ENCODE measurements at regions not wholly inside any gene's neighbourhood (a gene's known extent, or its start where the extent isn't known, plus 50 kb on each side); places are given as distances from the start of the nearest gene placed in this dataset.

DNA sequence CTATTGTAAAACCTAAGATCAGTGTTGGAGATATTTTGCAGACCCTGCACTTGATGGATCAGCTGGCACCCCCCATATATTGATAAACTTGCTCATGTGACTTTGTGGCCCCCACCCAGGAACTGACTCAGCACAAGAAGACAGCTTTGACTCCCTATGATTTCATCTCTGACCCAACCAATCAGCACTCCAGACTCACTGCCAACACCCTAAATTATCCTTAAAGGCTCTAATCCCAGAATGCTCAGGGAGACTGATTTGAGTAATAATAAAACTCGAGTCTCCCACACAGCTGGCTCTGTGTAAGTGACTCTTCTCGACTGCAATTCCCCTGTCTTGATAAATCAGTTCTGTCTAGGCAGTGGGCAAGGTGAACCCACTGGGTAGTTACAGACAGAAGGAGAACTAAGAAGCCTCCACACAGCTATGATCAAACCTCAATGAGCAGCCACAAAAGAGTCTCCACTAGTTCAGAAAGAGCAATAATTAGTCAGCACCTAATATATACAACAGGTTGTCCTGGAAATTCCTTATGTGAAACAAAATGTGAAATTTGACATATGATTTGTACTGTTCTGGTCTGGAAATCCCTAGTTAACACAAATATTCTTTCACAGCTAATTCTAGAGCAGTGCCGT is 52.2 kb downstream of the ACTL7B start:
- Mint-ChIP-seq H3K4me3 (no peak overlapping the region), H3K9me3 (ENCODE audit: low read depth) (no peaks in the 10 kb centered on the region), H3K27ac (no peak overlapping the region), H3K4me1 (ENCODE audit: low read depth) (no peaks in the 10 kb centered on the region), H3K27me3 (peaks cover 3% of the 10 kb centered on the region), H3K36me3 (no peaks in the 10 kb centered on the region)

GRCh38 chr9:108802967-108803366 is 52.8 kb downstream of the ACTL7B start:
- peaks cover 3% of the 10 kb centered on the region for H3K27me3 Mint-ChIP-seq
- H3K4me3 Mint-ChIP-seq: no peak overlapping the region
- H3K36me3 Mint-ChIP-seq: no peaks in the 10 kb centered on the region
- no peak overlapping the region for H3K27ac Mint-ChIP-seq
- H3K9me3 Mint-ChIP-seq (ENCODE audit: low read depth): no peaks in the 10 kb centered on the region
- no peaks in the 10 kb centered on the region for H3K4me1 Mint-ChIP-seq (ENCODE audit: low read depth)

DNA sequence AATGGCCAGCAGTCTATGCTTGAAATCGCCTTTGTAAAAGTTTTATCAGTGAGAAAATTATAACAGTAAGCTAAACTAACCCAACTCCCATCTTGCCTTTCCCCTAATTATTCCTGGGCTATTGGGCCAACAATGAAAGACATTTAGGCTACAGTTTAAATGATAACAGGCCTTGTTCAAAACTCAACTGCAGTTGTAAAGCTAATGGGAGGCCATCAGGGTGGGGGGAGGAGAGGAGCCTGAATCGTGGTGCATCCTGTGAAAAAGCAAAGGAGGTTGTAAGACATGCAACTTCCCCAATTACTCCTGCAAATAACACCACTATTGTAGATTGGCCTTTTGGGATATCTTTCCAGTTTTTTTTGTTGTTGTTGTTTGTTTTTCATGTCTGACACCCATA is 53.8 kb downstream of the ACTL7B start:
- H3K4me1 Mint-ChIP-seq (ENCODE audit: low read depth): no peaks in the 10 kb centered on the region
- H3K4me3 Mint-ChIP-seq: no peak overlapping the region
- no peaks in the 10 kb centered on the region for H3K9me3 Mint-ChIP-seq (ENCODE audit: low read depth)
- H3K36me3 Mint-ChIP-seq: no peaks in the 10 kb centered on the region
- H3K27me3 Mint-ChIP-seq: peaks cover 3% of the 10 kb centered on the region
- H3K27ac Mint-ChIP-seq: no peak overlapping the region

DNA sequence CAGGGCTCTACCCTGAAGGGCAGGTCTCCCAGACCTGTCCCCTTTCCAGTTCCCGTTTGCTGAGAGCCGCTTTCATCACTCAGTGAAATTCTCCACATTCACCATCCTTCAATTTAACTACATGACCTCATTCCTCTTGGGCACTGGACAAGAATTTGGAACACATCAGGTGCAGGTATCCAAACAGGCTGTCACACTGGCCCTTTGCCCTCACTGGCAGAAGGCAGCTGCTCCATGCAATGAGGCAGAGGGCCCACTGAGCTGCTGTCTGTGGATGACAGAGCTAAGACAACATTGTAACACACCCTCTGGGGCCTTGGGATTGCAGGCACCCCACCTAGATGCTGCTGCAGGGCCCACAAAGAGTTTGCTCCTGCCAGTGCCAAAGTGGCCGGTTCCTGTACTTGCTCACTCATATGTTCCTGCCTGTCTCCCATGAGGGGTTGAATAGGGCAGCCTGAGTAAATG is 55.1 kb downstream of the ACTL7B start:
- Mint-ChIP-seq H3K36me3 (no peaks in the 10 kb centered on the region), H3K27ac (no peak overlapping the region), H3K4me3 (no peak overlapping the region), H3K4me1 (ENCODE audit: low read depth) (no peaks in the 10 kb centered on the region), H3K9me3 (ENCODE audit: low read depth) (no peaks in the 10 kb centered on the region), H3K27me3 (peaks cover 3% of the 10 kb centered on the region)

- H3K27ac Mint-ChIP-seq: no peak overlapping the region
- no peaks in the 10 kb centered on the region for H3K36me3 Mint-ChIP-seq
- H3K4me1 Mint-ChIP-seq (ENCODE audit: low read depth): no peaks in the 10 kb centered on the region
- peaks cover 3% of the 10 kb centered on the region for H3K9me3 Mint-ChIP-seq (ENCODE audit: low read depth)
- no peak overlapping the region for H3K4me3 Mint-ChIP-seq
- peaks cover 2% of the 10 kb centered on the region for H3K27me3 Mint-ChIP-seq
Observed at GRCh38 chr9:108793573-108793972, 62.2 kb downstream of the ACTL7B start.

DNA sequence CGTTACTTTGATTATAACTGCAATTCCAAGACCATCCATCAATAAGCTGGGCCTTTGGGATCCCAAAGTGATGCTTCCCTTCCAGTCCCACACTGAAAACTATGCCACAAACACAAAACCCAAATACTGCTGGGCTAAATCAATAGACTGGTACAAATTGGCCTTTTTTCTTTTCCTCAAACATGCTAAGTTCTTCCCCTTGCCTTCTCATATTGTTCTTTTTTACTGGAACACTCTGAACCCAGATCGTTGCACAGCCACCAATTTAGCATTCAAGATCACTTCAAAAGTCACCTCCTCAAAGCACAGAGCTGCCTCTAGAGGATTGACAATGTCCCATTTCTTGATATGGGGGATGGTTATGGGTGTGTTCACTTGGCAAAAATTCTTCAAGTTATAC is 66.0 kb downstream of the ACTL7B start:
- Mint-ChIP-seq H3K4me3 (no peak overlapping the region), H3K27me3 (peaks cover 4% of the 10 kb centered on the region), H3K36me3 (no peaks in the 10 kb centered on the region), H3K4me1 (ENCODE audit: low read depth) (no peaks in the 10 kb centered on the region), H3K9me3 (ENCODE audit: low read depth) (no peaks in the 10 kb centered on the region), H3K27ac (no peak overlapping the region)

DNA sequence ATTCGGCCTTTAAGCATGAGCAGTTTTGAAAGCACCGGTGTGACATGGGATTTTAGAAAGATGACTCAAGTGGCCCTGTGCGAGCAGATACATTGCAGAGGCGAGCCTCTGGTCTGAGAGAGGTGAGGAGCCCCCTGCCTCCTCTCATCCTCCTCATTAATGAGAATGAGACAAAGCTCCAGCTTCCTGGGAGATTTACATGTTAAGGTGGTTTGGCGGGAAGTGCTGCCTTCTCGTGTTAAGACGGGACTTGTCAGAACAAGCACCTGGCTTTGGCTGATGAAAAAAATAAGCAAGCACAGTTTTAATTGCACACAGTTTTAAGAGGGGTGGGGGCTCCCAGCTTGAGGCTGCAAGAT is 68.1 kb downstream of the ACTL7B start:
- no peak overlapping the region for H3K4me3 Mint-ChIP-seq
- no peaks in the 10 kb centered on the region for H3K36me3 Mint-ChIP-seq
- no peaks in the 10 kb centered on the region for H3K4me1 Mint-ChIP-seq (ENCODE audit: low read depth)
- no peak overlapping the region for H3K27ac Mint-ChIP-seq
- H3K9me3 Mint-ChIP-seq (ENCODE audit: low read depth): no peaks in the 10 kb centered on the region
- H3K27me3 Mint-ChIP-seq: peaks cover 7% of the 10 kb centered on the region

DNA sequence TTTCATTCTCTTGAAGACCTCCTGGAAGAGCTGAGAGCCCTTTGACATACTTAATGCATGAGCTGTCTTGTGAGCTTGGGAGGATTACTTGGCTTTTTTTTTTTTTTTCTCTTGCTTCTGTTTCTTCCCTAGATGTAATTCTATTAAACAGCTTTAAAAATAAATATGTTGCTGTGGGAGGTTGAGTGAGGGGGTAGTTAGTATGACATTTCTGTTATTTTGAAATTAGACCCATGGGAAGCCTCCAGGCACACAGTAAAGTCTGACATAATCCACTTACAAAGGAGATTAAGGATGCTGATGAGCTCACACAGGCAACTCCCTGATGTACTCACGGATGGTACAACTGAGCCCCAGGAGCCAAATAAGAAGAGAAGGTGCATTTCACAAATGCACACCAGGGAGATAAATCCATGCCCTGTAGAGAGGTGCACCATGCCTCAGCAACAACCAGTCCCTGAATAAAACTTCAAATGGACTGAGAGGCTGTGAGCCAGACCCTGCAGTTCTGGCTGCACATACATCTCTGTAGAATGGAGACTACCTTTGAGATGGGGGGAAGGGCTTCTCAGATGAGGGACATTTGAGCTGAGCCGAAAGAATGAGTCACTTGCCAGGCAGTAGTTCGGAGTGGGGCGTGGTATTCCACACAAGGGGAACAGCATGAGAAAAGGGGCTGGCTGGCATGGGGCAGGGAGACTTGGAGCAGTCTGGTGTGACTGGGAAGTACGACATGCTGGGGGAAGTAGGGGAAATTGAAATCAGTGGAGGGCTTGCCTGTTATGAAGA is 68.7 kb downstream of the ACTL7B start:
- Mint-ChIP-seq H3K27ac (no peak overlapping the region), H3K9me3 (ENCODE audit: low read depth) (no peaks in the 10 kb centered on the region), H3K27me3 (peaks cover 9% of the 10 kb centered on the region), H3K4me3 (no peak overlapping the region), H3K36me3 (no peaks in the 10 kb centered on the region), H3K4me1 (ENCODE audit: low read depth) (no peaks in the 10 kb centered on the region)

DNA sequence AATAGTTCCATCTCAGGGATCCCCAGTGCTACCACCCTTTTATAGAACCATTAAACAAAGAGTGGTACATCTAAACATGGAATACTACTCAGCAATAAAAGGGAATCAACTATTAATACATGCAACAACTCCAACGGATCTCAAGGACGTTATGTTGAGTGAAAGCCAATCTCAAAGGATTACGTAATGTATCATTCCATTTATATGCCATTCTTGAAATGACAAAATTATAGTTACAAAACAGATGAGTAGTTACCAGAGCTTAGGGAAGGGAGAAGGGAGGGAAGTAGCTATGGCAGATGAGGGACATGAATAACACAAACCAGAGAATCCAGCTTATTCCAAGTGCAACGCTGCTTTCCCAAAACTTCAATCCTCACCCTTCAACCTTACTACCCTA is 69.5 kb downstream of the ACTL7B start:
- Mint-ChIP-seq H3K27ac (no peak overlapping the region), H3K36me3 (no peaks in the 10 kb centered on the region), H3K9me3 (ENCODE audit: low read depth) (no peaks in the 10 kb centered on the region), H3K27me3 (peaks cover 12% of the 10 kb centered on the region), H3K4me3 (no peak overlapping the region), H3K4me1 (ENCODE audit: low read depth) (no peaks in the 10 kb centered on the region)

GRCh38 chr9:108784998-108785397 is 70.8 kb downstream of the ACTL7B start:
- Mint-ChIP-seq H3K36me3 (no peaks in the 10 kb centered on the region), H3K9me3 (ENCODE audit: low read depth) (no peaks in the 10 kb centered on the region), H3K27ac (no peak overlapping the region), H3K4me1 (ENCODE audit: low read depth) (no peaks in the 10 kb centered on the region), H3K4me3 (no peak overlapping the region), H3K27me3 (peaks cover 14% of the 10 kb centered on the region)

GRCh38 chr9:108783731-108784495 is 71.9 kb downstream of the ACTL7B start:
- Mint-ChIP-seq H3K36me3 (no peaks in the 10 kb centered on the region), H3K27ac (no peak overlapping the region), H3K4me3 (no peak overlapping the region)

GRCh38 chr9:108783326-108783725 is 72.5 kb downstream of the ACTL7B start:
- Mint-ChIP-seq H3K4me3 (no peak overlapping the region), H3K9me3 (ENCODE audit: low read depth) (no peaks in the 10 kb centered on the region), H3K4me1 (ENCODE audit: low read depth) (no peaks in the 10 kb centered on the region), H3K27ac (no peak overlapping the region), H3K36me3 (no peaks in the 10 kb centered on the region), H3K27me3 (peaks cover 18% of the 10 kb centered on the region)

More at GRCh38 chr9:108783731-108784495, 71.9 kb downstream of the ACTL7B start:
- Mint-ChIP-seq H3K27me3 (peaks cover 16% of the 10 kb centered on the region), H3K4me1 (ENCODE audit: low read depth) (no peaks in the 10 kb centered on the region), H3K9me3 (ENCODE audit: low read depth) (no peaks in the 10 kb centered on the region)

DNA sequence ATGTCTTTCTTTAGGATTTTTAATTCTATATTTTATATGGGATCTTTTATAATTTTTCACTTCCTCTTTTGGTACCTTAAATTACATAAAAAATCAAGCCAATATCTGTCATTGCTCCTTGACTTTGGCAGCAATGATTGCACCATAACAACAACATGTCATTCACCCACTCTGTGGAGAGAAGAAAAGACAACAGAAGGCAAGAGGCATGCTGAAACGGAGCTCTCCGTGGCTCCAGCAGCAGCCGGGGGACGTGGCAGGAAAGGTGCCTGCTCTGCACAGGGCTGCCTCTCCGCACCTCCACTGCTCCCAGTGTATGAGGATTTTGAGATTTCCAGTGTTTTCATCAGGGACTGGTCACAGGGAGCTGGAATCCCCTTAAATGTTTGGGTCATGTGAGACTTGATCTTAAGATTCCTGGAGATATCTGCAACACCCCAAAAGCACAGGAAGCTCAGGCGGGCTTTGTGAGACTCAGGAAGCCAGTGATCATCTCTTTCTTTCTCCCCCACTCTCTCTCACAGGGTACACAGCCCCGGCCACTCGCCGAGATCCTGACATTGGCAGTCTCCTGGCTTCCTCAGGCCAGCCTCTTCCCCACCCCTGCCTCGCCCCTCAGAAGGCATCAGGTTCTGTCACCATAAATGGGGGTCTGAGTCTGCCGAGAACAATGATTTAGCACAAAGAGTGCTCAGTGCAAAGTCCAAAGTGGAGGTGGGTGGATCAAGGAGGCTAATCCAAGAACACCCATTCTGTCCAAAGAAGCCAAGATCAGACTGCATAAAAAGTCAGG is 74.6 kb downstream of the ACTL7B start:
- peaks cover 18% of the 10 kb centered on the region for H3K27me3 Mint-ChIP-seq
- H3K9me3 Mint-ChIP-seq (ENCODE audit: low read depth): no peaks in the 10 kb centered on the region
- no peak overlapping the region for H3K4me3 Mint-ChIP-seq
- H3K27ac Mint-ChIP-seq: no peak overlapping the region
- H3K4me1 Mint-ChIP-seq (ENCODE audit: low read depth): no peaks in the 10 kb centered on the region
- no peaks in the 10 kb centered on the region for H3K36me3 Mint-ChIP-seq

GRCh38 chr9:108779551-108780325 is 76.0 kb downstream of the ACTL7B start:
- Mint-ChIP-seq H3K27me3 (peaks cover 18% of the 10 kb centered on the region), H3K27ac (no peak overlapping the region), H3K4me3 (no peak overlapping the region), H3K36me3 (no peaks in the 10 kb centered on the region), H3K4me1 (ENCODE audit: low read depth) (no peaks in the 10 kb centered on the region), H3K9me3 (ENCODE audit: low read depth) (no peaks in the 10 kb centered on the region)

Data from activated naive CD8-positive, alpha-beta T cell (primary cell).